Eye (tissue), 1 donor: ENCODE measurements at regions not wholly inside any gene's neighbourhood (a gene's known extent, or its start where the extent isn't known, plus 50 kb on each side); places are given as distances from the start of the nearest gene placed in this dataset.

Experiments
- DNase-seq: peaks from one replicate; pipeline ENCODE4 v3.0.0-alpha.2; 2015

- no peak for DNase-seq
Measured at GRCh38 chr15:70504299-70504951, 258.9 kb downstream of the UACA start.

DNA sequence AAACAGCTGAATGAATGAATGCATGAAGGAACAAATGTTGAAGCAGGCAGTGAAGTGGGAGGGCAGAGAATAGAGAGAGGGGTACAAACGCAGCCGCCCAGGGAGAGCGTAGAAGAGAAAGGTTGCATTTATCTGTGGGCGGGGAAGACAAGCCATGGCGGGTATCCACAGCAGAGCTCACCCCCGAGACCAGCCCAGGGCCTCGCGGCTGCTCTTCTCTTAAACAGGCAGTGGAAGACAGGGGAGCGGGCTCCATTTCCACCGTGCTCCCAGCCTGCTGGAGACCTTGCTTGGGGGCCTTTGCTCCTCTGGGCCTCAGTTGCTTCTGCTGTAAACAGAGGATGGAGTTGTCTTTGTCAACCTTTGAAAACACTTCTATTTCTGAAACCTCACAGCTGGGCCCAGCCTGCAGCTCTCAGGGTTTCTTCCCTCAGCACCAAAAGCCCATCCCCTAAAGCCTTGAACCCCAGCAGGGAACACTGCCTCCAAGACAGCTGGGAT is 259.5 kb downstream of the UACA start:
- DNase-seq, result no peak

- DNase-seq, result no peak
Measured at GRCh38 chr15:70503073-70503745, 260.1 kb downstream of the UACA start.

DNA sequence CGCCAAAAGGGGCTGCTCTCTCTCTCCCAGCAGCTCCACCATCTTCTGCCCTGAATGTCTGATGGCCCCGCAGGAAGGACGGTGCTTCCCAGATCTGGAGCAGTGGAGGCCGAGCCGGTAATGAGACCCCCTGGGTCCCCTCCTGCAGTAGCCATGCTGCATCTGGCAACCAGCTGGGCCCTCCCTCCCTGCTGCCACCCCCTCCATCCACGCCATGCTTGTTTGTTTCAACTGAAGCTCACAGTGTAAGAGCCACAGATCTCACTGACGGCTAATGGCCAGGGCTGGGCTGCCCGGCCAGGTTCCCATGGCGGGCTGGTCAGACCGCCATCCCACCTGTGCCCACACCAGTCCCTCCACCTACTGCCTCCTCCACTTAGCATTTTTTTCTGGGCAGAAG is 260.8 kb downstream of the UACA start:
- peak; percentile 54 for DNase-seq

- DNase-seq, result no peak
Measured at GRCh38 chr15:70501849-70502248, 261.5 kb downstream of the UACA start.

GRCh38 chr15:70501121-70501727 is 262.1 kb downstream of the UACA start:
- no peak for DNase-seq

DNA sequence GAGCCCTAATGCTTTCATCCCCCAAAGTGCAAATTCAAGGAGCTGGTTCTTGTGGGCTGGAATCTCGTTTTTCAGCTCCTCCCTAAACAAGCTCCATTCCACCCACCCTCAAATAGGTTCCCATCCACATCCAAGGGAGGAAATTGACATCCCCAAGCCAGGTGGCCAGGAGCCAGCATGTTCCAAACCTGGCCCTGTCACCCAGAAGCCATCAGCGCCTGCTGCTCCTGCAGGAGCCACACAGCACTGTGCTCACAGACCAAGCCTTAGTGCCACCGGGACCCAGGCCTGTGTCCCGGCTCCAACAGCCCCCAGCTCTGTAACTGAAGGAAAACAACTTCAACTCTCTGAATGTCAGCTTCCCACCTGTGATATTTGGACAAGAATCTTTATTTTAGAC is 263.6 kb downstream of the UACA start:
- no peak for DNase-seq

DNA sequence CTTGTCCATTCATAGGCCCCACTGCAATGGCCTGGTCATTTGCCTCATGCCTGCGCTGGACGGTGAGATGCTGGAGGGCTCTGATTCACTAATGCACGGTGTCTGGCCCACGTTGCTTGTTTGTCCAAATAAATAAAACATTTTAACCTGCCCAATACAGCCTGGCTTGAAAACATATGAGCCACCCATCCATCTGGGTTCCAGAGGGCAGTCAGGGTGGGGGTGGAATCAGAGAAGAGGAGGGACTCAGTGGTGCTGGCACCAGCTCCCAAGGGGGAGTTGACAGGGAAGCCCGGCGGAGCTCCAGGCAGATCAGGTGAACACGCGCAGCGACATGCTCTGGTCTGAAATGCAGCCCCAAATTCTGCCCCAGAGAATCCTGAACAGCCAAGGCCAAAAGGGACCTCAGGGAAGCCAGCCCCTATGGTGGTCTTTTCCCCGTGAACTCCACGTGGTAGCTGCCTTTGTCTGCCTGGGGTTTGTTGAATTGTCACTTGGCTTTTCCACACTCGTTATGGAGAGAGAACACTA is 265.2 kb downstream of the UACA start:
- DNase-seq, result no peak

GRCh38 chr15:70497661-70498060 is 265.7 kb downstream of the UACA start:
- DNase-seq, result no peak

DNA sequence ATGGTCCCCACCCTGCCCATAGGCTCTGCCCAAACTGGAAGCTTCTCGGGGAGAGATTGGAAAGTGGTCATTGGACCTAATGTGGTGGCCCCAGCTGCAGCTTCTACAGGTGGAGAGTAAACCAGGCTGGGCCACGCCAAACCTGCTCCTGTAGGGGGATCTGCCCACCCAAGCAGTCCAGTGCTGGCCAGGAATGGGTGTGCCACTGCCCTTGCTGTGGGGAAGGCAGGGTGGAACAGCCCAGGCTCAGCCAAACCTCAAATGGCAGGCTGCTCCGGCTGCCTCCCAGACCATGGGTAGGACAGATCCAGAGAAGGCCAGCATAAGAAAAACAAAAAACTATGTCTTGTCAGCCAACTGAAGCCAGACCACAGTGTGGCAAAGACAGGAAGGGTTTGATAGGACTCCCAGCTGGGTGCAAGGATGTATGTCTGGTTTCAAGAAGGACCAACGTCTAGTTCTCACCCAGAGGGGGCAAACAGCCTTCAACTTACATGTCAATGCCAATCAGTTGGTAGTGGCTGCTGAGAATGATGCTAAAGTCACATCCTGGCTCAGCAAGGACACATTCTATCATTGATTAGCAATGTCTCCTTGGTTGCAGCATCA is 267.3 kb downstream of the UACA start:
- no peak for DNase-seq

GRCh38 chr15:70494852-70495571 is 268.3 kb downstream of the UACA start:
- DNase-seq, result peak; percentile 76

DNA sequence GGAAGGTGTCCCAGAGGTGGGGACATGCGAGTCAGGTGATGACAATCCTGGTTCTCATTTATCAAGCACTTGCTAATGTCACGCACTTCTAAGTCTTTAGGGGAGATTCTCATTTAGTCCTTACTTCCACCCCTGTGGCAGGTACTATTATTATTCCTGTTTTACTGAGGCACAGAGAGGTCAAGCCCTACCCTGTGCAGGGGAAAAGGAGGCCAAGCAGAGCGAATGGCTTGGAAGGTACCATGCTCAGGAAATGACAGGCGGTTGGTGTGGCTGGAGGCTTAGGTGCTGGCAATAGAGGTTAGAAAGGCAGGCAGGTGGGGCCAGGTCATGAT is 268.9 kb downstream of the UACA start:
- DNase-seq, result no peak

DNA sequence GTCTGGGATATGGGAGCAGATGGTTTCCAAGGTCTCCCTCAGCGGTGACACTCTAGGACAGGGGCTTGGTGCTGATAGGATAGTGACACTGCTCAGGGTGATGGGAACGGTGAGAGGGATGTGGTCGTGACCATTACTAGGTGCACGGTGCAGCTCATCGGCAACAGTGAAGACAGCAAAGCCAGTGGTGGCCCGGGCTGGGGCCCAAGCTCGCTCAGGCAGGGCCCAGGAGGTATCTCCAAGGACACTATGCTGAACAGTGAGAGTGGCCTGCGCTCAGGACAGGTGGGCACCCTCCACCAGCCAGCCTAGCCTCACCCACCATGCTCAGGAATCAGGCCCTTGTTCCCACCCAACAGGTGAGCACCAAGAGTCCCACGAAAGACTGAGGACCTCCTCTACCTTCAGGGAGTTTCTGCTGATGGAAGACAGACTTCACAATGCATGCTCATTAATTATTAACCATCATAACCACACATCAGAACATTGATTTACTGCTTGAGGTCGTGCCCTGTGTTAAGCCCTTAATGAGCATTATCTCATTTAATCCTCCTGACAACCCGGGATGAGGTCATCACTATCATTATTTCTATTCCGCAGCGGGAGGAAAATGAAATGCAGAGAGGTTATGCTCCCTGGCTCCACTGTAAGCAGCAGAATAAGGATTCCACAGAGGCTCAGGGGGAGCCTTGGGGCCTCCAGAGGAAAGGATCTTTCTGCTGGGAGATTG is 269.4 kb downstream of the UACA start:
- peak; percentile 65 for DNase-seq

GRCh38 chr15:70493376-70493775 is 270.0 kb downstream of the UACA start:
- DNase-seq, result no peak

- DNase-seq, result no peak
Measured at GRCh38 chr15:70492240-70493177, 270.8 kb downstream of the UACA start.

GRCh38 chr15:70491641-70492040 is 271.7 kb downstream of the UACA start:
- DNase-seq, result no peak

DNA sequence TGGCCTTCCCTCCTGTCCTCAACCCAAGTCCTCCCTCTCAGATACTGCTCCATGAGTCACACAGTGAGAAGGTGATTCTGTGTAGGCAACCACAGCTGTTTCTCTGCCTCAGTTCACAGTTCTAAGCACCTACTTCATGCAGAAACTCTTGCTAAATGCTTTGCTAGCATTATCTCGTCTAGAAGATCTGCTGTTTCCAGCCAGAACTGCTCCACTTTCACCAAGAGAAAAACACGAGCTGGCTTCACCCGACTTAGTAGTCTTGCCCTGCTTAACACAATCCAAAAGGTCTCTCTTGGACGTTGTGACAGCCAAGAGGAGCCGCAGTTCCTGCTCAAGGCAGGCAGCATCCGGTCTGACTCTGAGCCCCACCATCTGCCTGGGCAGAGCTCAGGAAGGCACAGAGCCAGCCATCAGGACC is 272.1 kb downstream of the UACA start:
- no peak for DNase-seq

- DNase-seq, result no peak
Measured at GRCh38 chr15:70490838-70491155, 272.6 kb downstream of the UACA start.

DNA sequence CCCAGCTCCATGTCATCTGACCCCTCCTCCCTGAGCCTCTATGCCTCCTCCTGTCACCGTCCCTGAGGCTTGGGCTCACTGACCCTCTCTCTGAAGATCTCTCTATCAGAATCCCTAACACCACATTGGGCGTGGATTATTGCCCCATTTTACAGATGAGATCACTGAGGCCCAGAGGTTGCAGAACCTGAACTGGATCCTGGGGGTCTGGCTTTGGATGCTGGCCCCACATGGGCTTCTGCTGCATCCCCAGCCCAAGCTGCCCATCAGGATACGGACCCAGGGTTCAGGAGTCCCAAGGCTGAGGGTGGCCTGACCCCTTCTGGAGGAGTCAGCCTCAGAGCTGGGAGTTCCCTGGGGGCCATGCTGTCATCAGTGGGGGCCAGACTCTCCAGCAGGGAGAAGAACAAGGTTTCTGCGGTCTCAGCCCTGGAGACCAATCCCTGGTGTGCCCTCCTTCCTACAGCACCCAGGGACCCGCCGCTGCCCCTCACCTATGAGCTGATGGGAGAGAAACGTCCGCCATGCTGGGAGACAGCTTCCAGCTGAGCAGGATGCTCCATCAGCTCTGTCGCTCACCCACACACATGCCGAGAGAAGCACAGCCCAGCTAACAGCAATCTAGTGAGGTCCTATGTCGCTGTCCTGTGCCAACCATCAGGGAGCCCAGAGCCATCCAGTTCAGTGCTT is 273.1 kb downstream of the UACA start:
- no peak for DNase-seq
